ENCODE measurements at regions not wholly inside any gene's neighbourhood (a gene's known extent, or its start where the extent isn't known, plus 50 kb on each side); places are given as distances from the start of the nearest gene placed in this dataset.

- DNase-seq (ENCODE audit: low read depth) = no peak
- no peak overlapping the region for H3K4me3 ChIP-seq (ENCODE audit: low read length)
- TF ChIP-seq CTCF (conservative IDR thresholded peaks at IDR 0.05; ENCODE audit: low read depth, low read length) = no peak
Measured at GRCh38 chr11:113587308-113587739, 112.1 kb upstream of the DRD2 start.

GRCh38 chr11:113584371-113584770, 109.2 kb upstream of the DRD2 start:
- no peak for DNase-seq (ENCODE audit: low read depth)
- H3K4me3 ChIP-seq (ENCODE audit: low read length) = no peak overlapping the region
- TF ChIP-seq CTCF (conservative IDR thresholded peaks at IDR 0.05; ENCODE audit: low read depth, low read length) = no peak

GRCh38 chr11:113581713-113582112, 106.5 kb upstream of the DRD2 start:
- peak; percentile 58 for DNase-seq (ENCODE audit: low read depth)
- no peak overlapping the region for H3K4me3 ChIP-seq (ENCODE audit: low read length)
- TF ChIP-seq CTCF (conservative IDR thresholded peaks at IDR 0.05; ENCODE audit: low read depth, low read length) = no peak

- H3K4me3 ChIP-seq (ENCODE audit: low read length) = no peak overlapping the region
- no peak for DNase-seq (ENCODE audit: low read depth)
- no peak for TF ChIP-seq CTCF (conservative IDR thresholded peaks at IDR 0.05; ENCODE audit: low read depth, low read length)
Measured at GRCh38 chr11:113579292-113579940, 104.2 kb upstream of the DRD2 start.

GRCh38 chr11:113578715-113579250, 103.6 kb upstream of the DRD2 start:
- no peak overlapping the region for H3K4me3 ChIP-seq (ENCODE audit: low read length)
- no peak for DNase-seq (ENCODE audit: low read depth)
- TF ChIP-seq CTCF (conservative IDR thresholded peaks at IDR 0.05; ENCODE audit: low read depth, low read length) = no peak

GRCh38 chr11:113578033-113578380, 102.8 kb upstream of the DRD2 start:
- TF ChIP-seq CTCF (conservative IDR thresholded peaks at IDR 0.05; ENCODE audit: low read depth, low read length) = no peak
- DNase-seq (ENCODE audit: low read depth) = no peak
- H3K4me3 ChIP-seq (ENCODE audit: low read length) = no peak overlapping the region

- no peak overlapping the region for H3K4me3 ChIP-seq (ENCODE audit: low read length)
- no peak for DNase-seq (ENCODE audit: low read depth)
- no peak for TF ChIP-seq CTCF (conservative IDR thresholded peaks at IDR 0.05; ENCODE audit: low read depth, low read length)
Measured at GRCh38 chr11:113577356-113578032, 102.3 kb upstream of the DRD2 start.

Data from retinal pigment epithelial cell (primary cell).